ENCODE measurements at regions not wholly inside any gene's neighbourhood (a gene's known extent, or its start where the extent isn't known, plus 50 kb on each side); places are given as distances from the start of the nearest gene placed in this dataset.

DNA sequence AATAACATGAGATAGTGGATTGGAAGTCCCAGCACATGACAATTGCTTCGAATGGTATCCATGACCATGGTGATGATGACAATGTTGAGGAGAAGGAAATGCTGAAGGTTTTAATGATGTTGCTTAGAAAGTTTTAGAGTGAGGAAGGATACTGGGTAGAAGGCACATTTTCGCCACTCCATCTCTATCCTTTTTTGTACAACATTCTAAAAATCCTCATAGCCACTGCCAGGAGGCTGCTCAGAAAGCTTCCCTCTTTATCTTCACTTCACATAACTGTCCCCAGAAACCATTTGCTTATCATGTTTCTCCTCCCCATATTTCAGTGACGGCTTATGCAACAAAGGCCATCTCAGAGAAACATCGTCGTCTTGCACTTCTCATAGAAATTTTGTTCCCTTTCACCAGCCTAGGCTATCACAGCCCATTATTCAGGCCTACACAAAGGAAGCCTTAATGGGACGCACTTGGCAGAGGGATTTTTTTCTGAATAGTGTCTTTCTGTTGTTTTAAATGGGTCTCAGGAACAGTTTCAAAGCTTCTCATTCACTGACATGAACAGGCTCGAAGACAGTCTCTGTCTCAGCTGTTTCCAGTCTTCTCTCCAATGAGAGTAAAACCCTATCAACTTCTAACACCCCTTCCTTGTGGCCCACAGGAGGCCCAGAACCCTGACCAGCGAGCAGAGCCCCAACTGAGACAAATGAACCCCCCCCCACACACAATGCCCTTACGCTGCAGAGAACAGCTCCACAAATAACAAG is 506.7 kb downstream of the HAPSTR1 start (continued):
- TF ChIP-seq, protein P1, sequence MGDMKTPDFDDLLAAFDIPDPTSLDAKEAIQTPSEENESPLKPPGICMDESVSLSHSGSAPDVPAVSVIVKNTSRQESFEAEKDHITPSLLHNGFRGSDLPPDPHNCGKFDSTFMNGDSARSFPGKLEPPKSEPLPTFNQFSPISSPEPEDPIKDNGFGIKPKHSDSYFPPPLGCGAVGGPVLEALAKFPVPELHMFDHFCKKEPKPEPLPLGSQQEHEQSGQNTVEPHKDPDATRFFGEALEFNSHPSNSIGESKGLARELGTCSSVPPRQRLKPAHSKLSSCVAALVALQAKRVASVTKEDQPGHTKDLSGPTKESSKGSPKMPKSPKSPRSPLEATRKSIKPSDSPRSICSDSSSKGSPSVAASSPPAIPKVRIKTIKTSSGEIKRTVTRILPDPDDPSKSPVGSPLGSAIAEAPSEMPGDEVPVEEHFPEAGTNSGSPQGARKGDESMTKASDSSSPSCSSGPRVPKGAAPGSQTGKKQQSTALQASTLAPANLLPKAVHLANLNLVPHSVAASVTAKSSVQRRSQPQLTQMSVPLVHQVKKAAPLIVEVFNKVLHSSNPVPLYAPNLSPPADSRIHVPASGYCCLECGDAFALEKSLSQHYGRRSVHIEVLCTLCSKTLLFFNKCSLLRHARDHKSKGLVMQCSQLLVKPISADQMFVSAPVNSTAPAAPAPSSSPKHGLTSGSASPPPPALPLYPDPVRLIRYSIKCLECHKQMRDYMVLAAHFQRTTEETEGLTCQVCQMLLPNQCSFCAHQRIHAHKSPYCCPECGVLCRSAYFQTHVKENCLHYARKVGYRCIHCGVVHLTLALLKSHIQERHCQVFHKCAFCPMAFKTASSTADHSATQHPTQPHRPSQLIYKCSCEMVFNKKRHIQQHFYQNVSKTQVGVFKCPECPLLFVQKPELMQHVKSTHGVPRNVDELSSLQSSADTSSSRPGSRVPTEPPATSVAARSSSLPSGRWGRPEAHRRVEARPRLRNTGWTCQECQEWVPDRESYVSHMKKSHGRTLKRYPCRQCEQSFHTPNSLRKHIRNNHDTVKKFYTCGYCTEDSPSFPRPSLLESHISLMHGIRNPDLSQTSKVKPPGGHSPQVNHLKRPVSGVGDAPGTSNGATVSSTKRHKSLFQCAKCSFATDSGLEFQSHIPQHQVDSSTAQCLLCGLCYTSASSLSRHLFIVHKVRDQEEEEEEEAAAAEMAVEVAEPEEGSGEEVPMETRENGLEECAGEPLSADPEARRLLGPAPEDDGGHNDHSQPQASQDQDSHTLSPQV (IDR thresholded peaks at IDR 0.05): peak; percentile 76
- TF ChIP-seq NR2F6 (CRISPR knock-in tag; IDR thresholded peaks at IDR 0.05) (no peak), SRSF3 (IDR thresholded peaks at IDR 0.05; ENCODE audit: insufficient read depth, low read length) (no peak), HSF4 (CRISPR knock-in tag; IDR thresholded peaks at IDR 0.05; ENCODE audit: borderline replicate concordance) (no peak), MTF1 (CRISPR knock-in tag; IDR thresholded peaks at IDR 0.05; ENCODE audit: borderline replicate concordance) (no peak), ILF3 (IDR thresholded peaks at IDR 0.05; ENCODE audit: borderline replicate concordance) (no peak), ZNF79 (CRISPR knock-in tag; IDR thresholded peaks at IDR 0.05; ENCODE audit: low read depth) (no peak), ZC3H4 (CRISPR knock-in tag; IDR thresholded peaks at IDR 0.05; ENCODE audit: borderline replicate concordance) (no peak), SAFB2 (IDR thresholded peaks at IDR 0.05; ENCODE audit: borderline replicate concordance, low read depth, low read length, severe bottlenecking) (no peak), NFE2 (IDR thresholded peaks at IDR 0.05; ENCODE audit: low read depth) (no peak), ZNF766 (CRISPR knock-in tag; conservative IDR thresholded peaks at IDR 0.05) (peak; percentile 90), GATA2 (CRISPR knock-in tag; IDR thresholded peaks at IDR 0.05) (no peak), THRAP3 (IDR thresholded peaks at IDR 0.05; ENCODE audit: borderline replicate concordance) (no peak), NFRKB (IDR thresholded peaks at IDR 0.05; ENCODE audit: low read depth) (peak; percentile 91), LARP7 (IDR thresholded peaks at IDR 0.05) (no peak), JUND (IDR thresholded peaks at IDR 0.05; ENCODE audit: borderline replicate concordance, low read depth, low read length) (peak; percentile 55; the same call in 1 of the 2 replicates), JUND (tag; IDR thresholded peaks at IDR 0.05; ENCODE audit: borderline replicate concordance, low read depth, low read length) (peak; percentile 57; the same call in 2 of the 3 replicates), HDGF (IDR thresholded peaks at IDR 0.05) (no peak)
- TF ChIP-seq, protein P2, sequence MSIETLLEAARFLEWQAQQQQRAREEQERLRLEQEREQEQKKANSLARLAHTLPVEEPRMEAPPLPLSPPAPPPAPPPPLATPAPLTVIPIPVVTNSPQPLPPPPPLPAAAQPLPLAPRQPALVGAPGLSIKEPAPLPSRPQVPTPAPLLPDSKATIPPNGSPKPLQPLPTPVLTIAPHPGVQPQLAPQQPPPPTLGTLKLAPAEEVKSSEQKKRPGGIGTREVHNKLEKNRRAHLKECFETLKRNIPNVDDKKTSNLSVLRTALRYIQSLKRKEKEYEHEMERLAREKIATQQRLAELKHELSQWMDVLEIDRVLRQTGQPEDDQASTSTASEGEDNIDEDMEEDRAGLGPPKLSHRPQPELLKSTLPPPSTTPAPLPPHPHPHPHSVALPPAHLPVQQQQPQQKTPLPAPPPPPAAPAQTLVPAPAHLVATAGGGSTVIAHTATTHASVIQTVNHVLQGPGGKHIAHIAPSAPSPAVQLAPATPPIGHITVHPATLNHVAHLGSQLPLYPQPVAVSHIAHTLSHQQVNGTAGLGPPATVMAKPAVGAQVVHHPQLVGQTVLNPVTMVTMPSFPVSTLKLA (conservative IDR thresholded peaks at IDR 0.05): no peak; a peak in 1 of 4 replicates
- TF ChIP-seq, protein P3, sequence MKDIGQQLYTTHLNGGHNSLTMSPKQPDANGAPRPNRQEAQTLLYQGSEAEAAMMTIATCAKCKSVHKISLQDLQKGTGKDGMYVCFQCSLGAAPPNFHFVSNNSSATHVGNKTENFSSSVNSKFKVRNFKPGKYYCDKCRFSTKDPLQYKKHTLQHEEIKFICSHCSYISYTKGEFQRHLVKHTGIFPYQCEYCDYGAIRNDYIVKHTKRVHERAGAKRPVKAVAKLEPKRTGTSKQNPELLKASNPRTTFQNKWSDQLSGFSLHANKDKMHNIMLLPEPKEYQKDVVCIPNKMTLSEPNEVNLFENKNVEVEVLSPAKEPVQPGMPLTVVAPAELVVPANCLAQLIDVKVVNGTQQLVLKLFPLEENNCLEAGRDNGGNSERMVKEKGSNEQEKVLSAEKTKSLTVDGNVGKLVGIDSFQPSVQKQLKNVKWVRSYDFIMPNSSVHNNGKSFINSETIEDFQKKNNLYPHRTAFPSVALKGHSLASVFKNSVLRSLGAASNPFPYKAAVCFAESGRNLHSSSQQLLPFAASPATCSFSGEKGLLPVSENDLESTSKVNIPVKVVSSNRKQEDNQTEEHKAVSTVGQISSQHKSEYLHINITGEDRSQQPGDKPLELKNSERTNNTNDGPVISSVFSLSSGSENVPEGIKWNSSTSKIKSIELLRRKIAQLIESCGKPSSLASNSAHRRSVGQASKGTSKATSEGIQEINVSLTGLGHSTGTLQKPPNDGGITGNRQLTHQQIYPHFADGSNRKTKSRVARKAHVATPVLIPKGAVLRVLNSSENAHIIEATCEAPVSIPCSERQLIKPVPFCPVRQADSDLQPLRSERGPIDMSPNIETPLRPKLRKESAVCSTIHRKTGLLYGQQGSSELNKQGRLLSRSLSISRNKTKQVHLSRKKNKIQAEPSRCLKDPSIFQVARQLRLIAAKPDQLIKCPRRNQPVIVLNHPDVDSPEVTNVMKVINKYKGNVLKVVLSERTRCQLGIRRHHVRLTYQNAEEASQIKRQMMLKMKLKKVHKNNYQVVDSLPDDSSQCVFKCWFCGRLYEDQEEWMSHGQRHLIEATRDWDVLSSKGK (CRISPR knock-in tag; IDR thresholded peaks at IDR 0.05): no peak
